Fibroblast of lung (primary cell): ENCODE measurements at regions not wholly inside any gene's neighbourhood (a gene's known extent, or its start where the extent isn't known, plus 50 kb on each side); places are given as distances from the start of the nearest gene placed in this dataset.

ENCODE experiments used
- CTCF ChIP-seq, 2 donors: IDR thresholded peaks in 1 of 2; conservative IDR thresholded peaks in 1 of 2; 1 replicate in 1 of 2; 2 replicates in 1 of 2; pipeline ENCODE4 v1.5.1; 2011 to 2012; ENCODE audit warnings: low read length in 2 of 2, control low read depth in 1 of 2, inconsistent platforms in 1 of 2, low read depth in 1 of 2, mild to moderate bottlenecking in 1 of 2
- EZH2 ChIP-seq: IDR thresholded peaks from 2 replicates; pipeline ENCODE4 v1.5.1; 2012; ENCODE audit warnings: low read length, control low read depth, mild to moderate bottlenecking; ENCODE audit errors: missing control alignments

GRCh38 chr12:58521152-58521551, 399.2 kb downstream of the LRIG3 start:
- TF ChIP-seq CTCF (conservative IDR thresholded peaks at IDR 0.05 in 1 of 2, IDR thresholded peaks at IDR 0.05 in 1 of 2; ENCODE audit: low read depth in 1 of 2, low read length in 2 of 2) (no peak), EZH2 (no peak)
